Transverse colon (tissue), 4 donors: ENCODE measurements at regions not wholly inside any gene's neighbourhood (a gene's known extent, or its start where the extent isn't known, plus 50 kb on each side); places are given as distances from the start of the nearest gene placed in this dataset.
A peak's percentile ranks its signal among the peaks of the same experiment; 100 is the strongest.

ENCODE experiments used
- DNase-seq: peaks from one replicate; pipeline ENCODE4 v3.0.0-alpha.2; 2019
- H3K27ac ChIP-seq, 4 donors: fragments of 200-600 bp; sonication (generic); 2 replicates each; pipeline ENCODE4 v1.5.1; 2016 to 2018; ENCODE audit warnings: inconsistent platforms in 4 of 4
- H3K27me3 ChIP-seq: fragments of 200-600 bp; sonication (generic); 2 replicates; pipeline ENCODE4 v1.5.1; 2017; ENCODE audit warnings: inconsistent platforms
- H3K36me3 ChIP-seq, 4 donors: fragments of 200-600 bp; sonication (generic); 2 replicates each; pipeline ENCODE4 v1.5.1; 2017 to 2019; ENCODE audit warnings: inconsistent platforms in 4 of 4
- H3K4me1 ChIP-seq, 4 donors: fragments of 200-600 bp; sonication (generic); 2 replicates each; pipeline ENCODE4 v1.5.1; 2017 to 2020; ENCODE audit warnings: inconsistent platforms in 4 of 4
- H3K4me3 ChIP-seq, 4 donors: fragments of 200-600 bp; sonication (generic); 1 replicate in 1 of 4; 2 replicates in 3 of 4; pipeline versions ENCODE4 v1.5.1 to v1.6.1; 2017 to 2019; ENCODE audit warnings: inconsistent platforms in 4 of 4
- H3K9me3 ChIP-seq, 2 donors: fragments of 200-600 bp; sonication (generic); 2 replicates each; pipeline ENCODE4 v1.5.1; 2017 to 2019; ENCODE audit warnings: inconsistent platforms in 2 of 2
- CTCF ChIP-seq, 5 experiments: fragments of 200-600 bp in 3 of 5; fragments of 450-650 bp in 2 of 5; sonication (generic) in 3 of 5; IDR thresholded peaks; 1 replicate in 2 of 5; 2 replicates in 3 of 5; pipeline ENCODE4 v1.5.1; 2016 to 2017; ENCODE audit warnings: antibody characterized with exemption in 5 of 5, inconsistent platforms in 3 of 5, mild to moderate bottlenecking in 2 of 5, moderate library complexity in 1 of 5
- EP300 ChIP-seq: sonication (generic); formaldehyde crosslinking; IDR thresholded peaks from one replicate; pipeline ENCODE4 v1.6.1; 2017; ENCODE audit warnings: antibody characterized with exemption, low read depth
- POLR2A ChIP-seq: fragments of 450-650 bp; IDR thresholded peaks from one replicate; pipeline ENCODE4 v1.6.1; 2016; ENCODE audit warnings: antibody characterized with exemption, mild to moderate bottlenecking, moderate library complexity
- POLR2AphosphoS5 ChIP-seq, 3 donors: sonication (generic); formaldehyde crosslinking; IDR thresholded peaks; one replicate each; pipeline ENCODE4 v1.6.1; 2016; ENCODE audit warnings: antibody characterized with exemption in 3 of 3
- WGBS, 2 donors: methylation state at CpG; one replicate each; pipeline ENCODE4 v1.1.5; 2018; ENCODE audit warnings: low coverage in 1 of 2; 5-methylcytosine and 5-hydroxymethylcytosine counted together
- in situ Hi-C, 4 donors: fragments of 200-750 bp; cut with MboI; loops; one replicate each; pipeline versions ENCODE4 v1.15.0 to v1.15.1; 2017; ENCODE audit warnings: low sequenced_read_pairs in 3 of 4, low pct_ligation_motif_present in 1 of 4, low pct_unique_long_range_greater_than_20kb in 1 of 4
- intact Hi-C: fragments of 100-400 bp; cut with DNase I; formaldehyde crosslinking; loops from one replicate; pipeline ENCODE4 v1.15.1; 2023; ENCODE audit warnings: low total_unique reads

GRCh38 chr9:134230092-134230941, 66.0 kb upstream of the RNU6ATAC start:
- 78% methylated on average over 28 of the region's 28 CpGs; no CpG with 5 or more reads in 1 of the 2 donors for WGBS, 2 donors
- Histone ChIP-seq H3K27ac (peak overlapping the region; percentile 51 to 83 (median 60)), H3K36me3 (no peaks in the 10 kb centered on the region), H3K4me3 (no peak overlapping the region), H3K27me3 (peaks cover 25% of the 10 kb centered on the region), H3K4me1 (peaks cover 11 to 19% (median 15%) of the 10 kb centered on the region in 4 donors), H3K9me3 (no peaks in the 10 kb centered on the region)
- intact Hi-C loops (no loop called here), in situ Hi-C loops (no loop called here)
- TF ChIP-seq CTCF (IDR thresholded peaks at IDR 0.05), result no peak
- TF ChIP-seq POLR2AphosphoS5 (IDR thresholded peaks at IDR 0.05), result no peak
- no peak for TF ChIP-seq EP300
- TF ChIP-seq POLR2A, result no peak
- no peak for DNase-seq

- WGBS, 2 donors, result 44% methylated on average over 13 of the region's 14 CpGs; no CpG with 5 or more reads in 1 of the 2 donors
- intact Hi-C loops (no loop called here), in situ Hi-C loops (no loop called here)
Measured at GRCh38 chr9:134230942-134231325, 66.6 kb upstream of the RNU6ATAC start.

GRCh38 chr9:134231330-134231745, 67.0 kb upstream of the RNU6ATAC start:
- Histone ChIP-seq H3K27ac (peak overlapping the region; percentile 51 to 83 (median 60)), H3K4me1 (peaks cover 11 to 19% (median 15%) of the 10 kb centered on the region in 4 donors), H3K36me3 (no peaks in the 10 kb centered on the region), H3K27me3 (peaks cover 19% of the 10 kb centered on the region), H3K4me3 (no peak overlapping the region), H3K9me3 (no peaks in the 10 kb centered on the region)
- in situ Hi-C loops (no loop called here), intact Hi-C loops (no loop called here)
- WGBS, 2 donors, result 51% methylated on average over 12 of the region's 12 CpGs; no CpG with 5 or more reads in 1 of the 2 donors
- no peak for TF ChIP-seq CTCF (IDR thresholded peaks at IDR 0.05)
- TF ChIP-seq EP300, result peak; percentile 19
- no peak for TF ChIP-seq POLR2A
- peak in 2 of 3 donors; percentile 31 to 56 for TF ChIP-seq POLR2AphosphoS5 (IDR thresholded peaks at IDR 0.05)
- DNase-seq, result peak; percentile 20

More at GRCh38 chr9:134230942-134231325, 66.6 kb upstream of the RNU6ATAC start:
- Histone ChIP-seq H3K27me3 (peaks cover 23% of the 10 kb centered on the region), H3K9me3 (no peaks in the 10 kb centered on the region), H3K4me3 (no peak overlapping the region), H3K27ac (peak overlapping the region; percentile 51 to 83 (median 60)), H3K36me3 (no peaks in the 10 kb centered on the region), H3K4me1 (peaks cover 11 to 19% (median 15%) of the 10 kb centered on the region in 4 donors)
- TF ChIP-seq EP300, result no peak
- TF ChIP-seq POLR2A, result no peak
- no peak for TF ChIP-seq CTCF (IDR thresholded peaks at IDR 0.05)
- no peak for TF ChIP-seq POLR2AphosphoS5 (IDR thresholded peaks at IDR 0.05)
- DNase-seq, result no peak

- intact Hi-C loops, result no loop called here
- H3K27ac ChIP-seq, result peak overlapping the region; percentile 51 to 83 (median 60)
- 77% methylated on average over 6 of the region's 8 CpGs; no CpG with 5 or more reads in 1 of the 2 donors for WGBS, 2 donors
Measured at GRCh38 chr9:134231767-134232166, 67.4 kb upstream of the RNU6ATAC start.

More at GRCh38 chr9:134231767-134232166, 67.4 kb upstream of the RNU6ATAC start:
- TF ChIP-seq POLR2AphosphoS5 (IDR thresholded peaks at IDR 0.05) (no peak), POLR2A (no peak)
- Histone ChIP-seq H3K9me3 (no peaks in the 10 kb centered on the region), H3K27me3 (peaks cover 16% of the 10 kb centered on the region), H3K36me3 (no peaks in the 10 kb centered on the region), H3K4me1 (peaks cover 11 to 19% (median 15%) of the 10 kb centered on the region in 4 donors), H3K4me3 (no peak overlapping the region)
- DNase-seq, result no peak
- in situ Hi-C loops, result no loop called here
